ENCODE measurements at regions not wholly inside any gene's neighbourhood (a gene's known extent, or its start where the extent isn't known, plus 50 kb on each side); places are given as distances from the start of the nearest gene placed in this dataset.

DNA sequence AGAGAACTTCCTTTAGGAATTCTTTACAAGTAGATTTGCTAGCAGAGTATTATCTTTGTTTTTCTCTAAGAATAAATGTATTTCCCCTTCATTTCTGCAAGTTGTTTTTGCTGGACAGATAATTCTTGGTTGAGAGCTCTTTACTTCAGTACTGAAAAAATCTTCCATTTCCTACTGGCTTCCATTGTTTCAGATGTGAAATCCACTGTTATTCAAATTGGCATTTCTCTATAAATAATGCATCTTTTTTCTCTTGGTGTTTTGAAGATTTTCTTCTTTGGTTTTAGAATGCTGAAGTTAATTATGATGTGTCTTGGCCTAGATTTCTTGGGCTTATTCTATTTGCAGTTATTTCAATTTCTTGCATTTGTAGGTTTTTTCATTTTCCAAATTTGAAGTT is 270.0 kb upstream of the GYPC start:
- DNase-seq (ENCODE audit: low read depth in 2 of 2), result no peak

DNA sequence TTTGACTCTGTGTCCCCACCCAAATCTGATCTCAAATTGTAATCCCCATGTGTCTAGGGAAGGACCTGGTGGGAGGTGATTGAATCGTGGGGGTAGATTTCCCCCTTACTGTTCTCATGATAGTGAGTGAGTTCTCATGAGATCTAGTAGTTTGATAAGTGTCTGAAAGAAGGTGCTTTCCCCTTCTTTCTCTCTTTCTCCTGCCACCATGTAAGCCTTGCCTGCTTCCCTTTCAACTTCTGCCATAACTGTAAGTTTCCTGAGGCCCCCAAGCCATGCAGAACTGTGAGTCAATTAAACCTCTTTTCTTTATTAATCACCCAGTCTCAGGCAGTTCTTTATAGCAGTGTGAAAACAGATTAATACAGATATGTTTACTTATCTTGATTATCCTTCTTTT is 266.5 kb upstream of the GYPC start:
- DNase-seq (ENCODE audit: low read depth in 2 of 2), result no peak

DNA sequence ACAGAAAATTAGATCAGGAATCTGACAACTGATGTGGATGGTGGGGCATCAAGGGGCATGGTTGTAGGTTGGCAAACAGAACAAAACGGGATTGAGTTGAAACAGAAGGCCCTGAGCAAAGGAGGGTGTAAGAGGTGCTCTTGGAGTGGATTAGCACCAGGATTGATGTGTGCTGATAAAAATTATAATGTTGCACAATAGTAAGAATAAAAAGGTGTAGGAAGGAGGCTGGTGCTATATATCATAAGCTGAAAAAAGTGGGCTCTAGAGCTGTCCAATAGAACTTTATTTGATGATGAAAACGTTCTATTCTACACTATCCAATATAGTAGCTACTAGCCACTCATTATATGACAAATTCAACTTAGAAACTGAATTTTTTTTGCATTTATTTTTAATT is 263.1 kb upstream of the GYPC start:
- no peak for DNase-seq (ENCODE audit: low read depth in 2 of 2)

DNA sequence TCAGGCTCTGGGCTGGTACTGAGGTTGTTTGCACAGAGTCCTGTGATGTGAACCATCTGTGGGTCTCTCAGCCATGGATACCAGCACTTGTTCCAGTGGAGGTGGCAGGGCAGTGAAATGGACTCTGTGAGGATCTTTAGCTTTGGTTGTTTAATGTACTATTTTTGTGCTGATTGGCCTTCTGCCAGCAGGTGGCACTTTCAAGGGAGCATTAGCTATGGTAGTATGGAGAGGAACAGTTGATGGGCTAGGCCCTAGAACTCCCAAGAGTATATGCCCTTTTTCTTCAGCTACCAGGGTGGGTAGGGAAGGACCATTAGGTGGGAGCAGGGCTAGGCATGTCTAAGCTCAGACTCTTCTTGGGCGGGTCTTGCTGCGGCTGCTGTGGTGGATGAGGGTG is 257.0 kb upstream of the GYPC start:
- no peak for DNase-seq (ENCODE audit: low read depth in 2 of 2)

DNA sequence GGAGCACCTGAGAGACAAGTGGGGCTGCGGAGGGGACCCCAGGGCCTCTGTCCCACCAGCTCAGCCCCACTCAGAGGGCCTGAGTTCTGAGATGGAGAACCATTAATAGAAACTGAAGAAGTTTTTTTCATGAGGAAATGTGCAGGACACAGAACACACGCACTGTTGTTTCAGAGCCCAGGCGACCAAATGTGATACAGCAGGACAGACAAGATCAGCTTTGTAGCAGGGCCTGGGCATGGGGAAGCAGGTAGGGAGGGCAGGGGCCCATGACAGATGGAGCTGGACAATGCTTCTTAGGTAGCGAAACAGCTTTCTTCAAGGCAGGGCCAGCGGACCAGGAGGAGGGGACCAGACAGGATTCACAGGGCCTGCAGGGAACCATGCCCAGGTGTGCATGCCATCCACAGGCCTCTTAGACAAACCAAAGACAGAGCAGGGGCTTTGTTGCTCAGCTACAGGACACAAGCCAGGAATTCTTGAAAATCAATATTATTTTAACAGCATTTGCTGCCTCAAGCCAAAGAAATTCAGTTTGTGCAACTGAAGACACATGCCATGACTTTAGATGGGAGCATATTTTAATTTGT is 252.8 kb upstream of the GYPC start:
- DNase-seq (ENCODE audit: low read depth in 2 of 2), result no peak

DNA sequence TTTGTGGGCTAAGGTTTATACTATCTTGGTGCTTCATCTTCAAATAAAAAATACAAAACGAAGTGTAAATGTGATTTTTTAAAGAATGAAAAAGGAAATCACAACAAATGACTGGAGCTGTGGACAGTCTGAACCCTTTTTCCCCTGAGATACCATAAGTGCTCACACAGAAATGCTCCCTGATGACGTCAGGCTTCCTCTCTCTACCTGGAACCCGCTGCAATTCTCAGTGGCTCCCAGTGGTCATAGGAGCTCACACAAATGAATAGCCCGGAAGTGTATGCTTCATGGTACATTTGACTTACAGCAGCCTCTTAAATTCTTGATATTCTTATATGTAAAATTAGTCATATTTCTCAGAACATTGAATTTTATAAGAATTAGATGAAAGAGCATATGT is 249.7 kb upstream of the GYPC start:
- no peak for DNase-seq (ENCODE audit: low read depth in 2 of 2)

DNA sequence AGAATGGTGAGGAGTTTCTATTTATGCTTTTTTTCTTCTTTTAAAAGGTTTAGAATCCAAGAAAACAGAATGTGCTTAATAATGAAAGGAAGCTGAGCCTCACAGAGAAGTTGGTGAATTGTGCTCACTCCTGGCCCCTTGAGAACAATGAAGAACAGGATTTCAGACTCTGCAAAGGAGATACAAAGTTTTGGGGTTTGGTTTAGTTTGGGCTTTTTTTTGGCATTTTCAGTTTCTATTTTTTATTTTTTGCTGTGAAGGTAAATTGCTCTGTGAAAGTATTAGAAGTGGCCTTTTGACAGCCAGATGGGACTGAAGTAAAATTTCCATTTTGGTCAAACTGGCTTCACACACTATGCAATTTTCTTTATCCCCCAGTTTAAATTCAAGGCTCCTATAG is 247.3 kb upstream of the GYPC start:
- DNase-seq (ENCODE audit: low read depth in 2 of 2), result no peak

DNA sequence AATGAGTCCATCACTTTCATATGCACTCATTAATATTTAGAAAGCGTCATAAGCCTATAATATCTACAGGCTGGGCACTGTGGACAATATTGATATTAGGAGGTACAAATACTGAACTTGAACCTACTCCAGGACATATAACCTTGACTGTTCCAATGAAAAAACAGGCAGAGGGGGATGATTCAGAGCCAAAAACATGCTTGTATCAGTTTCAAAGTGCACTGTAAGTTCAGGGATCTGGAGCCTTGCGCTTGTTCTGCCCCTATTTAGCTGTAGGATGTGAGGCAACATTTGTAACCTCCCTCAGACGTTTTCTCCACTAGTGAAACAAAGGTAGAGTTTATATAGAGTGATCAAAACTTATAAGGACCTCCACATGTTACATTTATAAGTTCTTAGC is 246.1 kb upstream of the GYPC start:
- DNase-seq (ENCODE audit: low read depth in 2 of 2), result no peak

DNA sequence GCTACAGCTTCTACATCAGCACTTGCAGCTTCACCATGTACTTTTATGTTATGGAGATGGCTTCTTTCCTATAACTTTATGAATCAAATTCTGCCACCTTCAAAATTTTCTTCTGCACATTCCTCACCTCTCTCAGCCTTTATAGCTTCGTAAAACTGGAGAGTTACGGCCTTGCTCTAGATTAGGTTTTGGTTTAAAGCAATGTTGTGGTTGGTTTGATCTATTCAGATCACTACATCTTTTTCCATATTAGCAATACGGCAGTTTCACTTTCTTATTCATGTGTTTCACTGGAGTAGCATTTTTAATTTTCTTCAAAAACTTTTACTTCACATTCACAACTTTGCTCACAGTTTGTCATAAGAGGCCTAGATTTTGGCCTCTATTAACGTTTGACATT is 242.9 kb upstream of the GYPC start:
- no peak for DNase-seq (ENCODE audit: low read depth in 2 of 2)

DNA sequence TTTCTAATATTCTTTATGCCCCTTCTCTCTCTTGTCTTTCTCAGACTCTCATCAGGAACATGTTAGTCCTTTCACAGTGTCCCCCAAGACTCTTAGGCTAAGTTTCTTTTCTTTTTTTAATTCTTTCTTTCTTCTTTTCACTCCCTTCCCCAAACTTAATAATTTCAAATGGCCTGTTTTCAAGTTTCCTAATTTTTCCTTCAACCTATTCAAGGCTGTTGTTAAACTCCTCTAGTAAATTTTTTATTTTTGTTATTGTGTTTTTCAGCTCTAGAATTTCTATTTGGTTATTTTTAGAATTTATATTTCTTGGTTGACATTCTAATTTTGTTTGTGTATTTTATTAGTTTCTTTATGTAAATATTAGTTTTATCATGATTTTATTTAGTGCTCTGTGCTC is 236.6 kb upstream of the GYPC start:
- DNase-seq (ENCODE audit: low read depth in 2 of 2), result no peak

DNA sequence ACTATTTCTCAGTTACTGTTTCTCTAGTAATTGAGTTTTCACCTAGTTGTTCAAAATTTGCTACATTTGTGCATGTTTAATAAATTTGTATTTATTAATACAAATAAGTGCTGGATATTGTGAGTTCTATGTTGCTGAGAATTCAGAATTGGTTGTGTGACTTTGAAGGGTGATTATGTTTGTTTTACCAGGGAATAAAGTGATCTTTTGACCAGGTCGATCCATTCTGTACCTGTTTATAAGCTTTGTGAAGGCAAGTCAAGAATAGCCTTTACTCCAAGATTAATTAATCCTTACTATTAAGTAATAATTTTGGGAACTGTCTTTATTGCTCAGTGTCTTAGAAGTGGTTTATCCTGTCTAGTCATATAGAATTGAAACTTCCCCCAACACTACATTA is 230.0 kb upstream of the GYPC start:
- DNase-seq (ENCODE audit: low read depth in 2 of 2), result no peak

DNA sequence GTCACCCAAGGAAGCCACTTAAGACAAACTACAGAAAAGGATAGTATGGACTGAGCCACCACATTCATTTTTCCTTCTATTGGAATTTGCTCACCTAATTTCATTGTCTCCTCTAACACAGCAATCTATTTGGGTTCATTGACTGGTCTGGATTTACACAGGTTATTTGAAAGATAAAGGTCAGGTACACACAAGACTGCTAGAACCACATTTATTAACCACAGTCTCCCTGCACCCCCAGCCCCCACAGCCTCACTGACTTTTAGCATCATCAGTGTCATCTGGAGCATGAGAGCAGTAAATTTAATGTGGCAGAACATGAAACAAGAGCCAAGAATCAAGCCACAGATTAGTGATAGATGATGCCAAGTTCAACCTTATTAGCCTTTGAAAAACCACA is 226.9 kb upstream of the GYPC start:
- DNase-seq (ENCODE audit: low read depth in 2 of 2), result no peak

DNA sequence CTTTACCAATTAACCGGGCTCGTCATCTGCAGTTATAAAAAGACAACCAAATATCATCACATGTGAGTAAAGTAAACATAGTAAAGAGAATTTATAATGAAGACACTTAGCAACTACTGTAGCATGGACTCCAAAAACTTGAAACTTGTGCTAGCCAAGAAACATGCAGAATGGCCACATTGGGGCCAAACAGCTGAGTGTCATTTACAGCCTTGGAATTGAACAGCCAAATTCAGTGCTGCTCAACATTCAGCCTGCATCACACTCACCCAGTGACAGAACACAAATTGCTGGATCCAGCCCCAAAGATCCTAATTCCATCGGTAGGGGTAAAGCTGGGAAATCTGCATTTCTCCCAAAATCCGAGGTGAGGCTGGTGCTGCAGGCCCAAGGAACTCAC is 224.8 kb upstream of the GYPC start:
- DNase-seq (ENCODE audit: low read depth in 2 of 2), result no peak

DNA sequence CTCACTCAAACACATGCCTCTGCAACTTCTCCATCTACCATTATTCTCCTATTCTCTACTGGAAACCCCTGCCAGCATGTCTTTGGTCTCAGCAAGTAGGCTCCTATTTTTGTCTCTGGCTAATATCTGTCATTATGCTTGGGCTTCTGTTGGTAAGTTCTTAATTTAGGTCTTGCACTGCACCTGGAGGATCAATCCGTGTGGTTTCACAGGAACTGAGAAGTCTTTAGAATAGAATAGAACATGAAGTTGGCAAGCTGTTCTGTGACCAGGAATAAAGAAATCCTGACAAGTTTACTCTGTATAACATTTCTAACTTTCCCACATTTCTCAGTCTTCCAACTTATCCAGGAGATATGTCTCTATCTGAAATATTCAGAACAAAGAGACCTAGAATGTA is 219.5 kb upstream of the GYPC start:
- DNase-seq (ENCODE audit: low read depth in 2 of 2), result no peak

DNA sequence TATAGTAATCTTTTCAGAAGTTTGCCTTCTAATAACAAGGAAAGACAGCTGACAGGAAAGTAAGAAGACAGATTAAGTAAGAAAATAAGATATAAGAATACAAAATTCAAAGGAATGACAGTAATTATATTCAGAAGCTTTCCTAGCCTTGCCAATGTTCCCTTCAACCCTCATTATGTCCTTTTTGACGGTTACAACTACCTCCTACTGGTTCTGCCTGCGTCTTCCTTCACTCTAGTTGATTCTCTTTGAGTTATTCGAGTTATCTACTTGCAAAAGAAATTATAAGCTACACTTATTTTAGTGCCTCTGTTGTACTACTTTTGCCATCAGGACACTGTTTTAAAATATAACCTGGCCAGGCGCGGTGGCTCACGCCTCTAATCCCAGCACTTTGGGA is 218.9 kb upstream of the GYPC start:
- DNase-seq (ENCODE audit: low read depth in 2 of 2), result no peak

DNA sequence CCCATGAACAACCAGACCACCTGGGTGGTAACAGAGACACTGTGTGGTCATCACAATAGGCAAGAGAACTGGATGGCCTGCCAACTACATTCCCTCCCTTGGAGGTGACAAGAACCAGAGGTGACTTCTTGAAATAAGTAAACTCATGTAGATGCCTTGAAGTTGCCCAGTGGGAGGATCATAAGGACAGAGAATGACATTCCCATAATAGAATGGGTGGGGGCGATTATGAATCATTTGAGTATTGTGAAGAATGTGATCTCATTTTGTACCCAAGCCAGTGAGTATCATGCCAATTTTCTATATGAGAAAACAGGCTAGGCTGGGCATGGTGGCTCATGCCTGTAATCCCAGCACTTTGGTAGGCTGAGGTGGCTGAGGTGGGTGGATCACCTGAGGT is 211.4 kb upstream of the GYPC start:
- DNase-seq (ENCODE audit: low read depth in 2 of 2), result no peak

DNA sequence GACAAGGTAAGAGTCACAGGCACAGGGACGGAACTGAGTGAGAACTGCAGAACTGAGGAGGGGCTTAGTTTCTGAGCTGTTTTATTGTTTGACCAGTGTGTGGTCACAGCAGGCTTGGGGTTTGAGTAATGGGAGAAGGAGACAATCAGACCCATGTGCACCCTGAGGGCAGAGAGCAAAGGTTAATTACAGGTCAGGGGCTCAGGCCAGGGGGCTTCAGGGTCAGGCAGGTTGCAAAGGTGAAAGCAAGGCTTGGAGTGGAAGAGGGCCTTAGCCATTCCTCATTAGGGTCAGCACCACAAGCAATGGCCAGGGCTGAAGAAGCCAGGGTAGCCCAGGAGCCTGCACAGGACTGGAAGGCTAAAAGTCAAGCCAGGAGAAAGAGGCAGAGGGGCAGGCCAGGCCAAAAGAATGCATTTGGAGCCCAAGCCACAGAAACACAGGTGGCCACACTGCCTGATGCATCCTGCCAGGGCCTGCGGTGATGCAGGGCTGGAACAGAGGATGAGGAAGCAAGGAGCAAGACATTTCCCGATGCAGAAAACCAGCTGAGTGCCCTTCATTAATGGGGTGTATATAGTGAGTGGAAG is 209.8 kb upstream of the GYPC start:
- DNase-seq (ENCODE audit: low read depth in 2 of 2), result no peak

DNA sequence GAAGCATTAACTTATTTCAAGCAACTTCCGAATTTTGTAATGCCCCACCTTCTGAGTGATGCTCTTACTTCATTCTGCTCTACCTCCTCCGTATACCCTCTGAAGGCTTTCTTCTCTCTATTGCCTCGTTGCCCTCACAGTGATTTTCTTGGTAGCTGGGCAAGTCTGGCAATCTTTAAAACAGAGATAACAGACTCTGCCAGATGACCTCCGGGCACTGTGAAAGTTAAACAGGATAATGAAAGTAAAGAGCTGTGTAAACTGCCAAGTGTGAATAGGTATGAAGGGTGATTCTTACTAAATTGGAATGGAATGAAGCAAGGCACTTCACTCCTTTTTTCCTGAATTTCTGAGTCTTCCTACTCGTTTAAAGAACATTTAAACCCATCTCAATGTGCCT is 207.3 kb upstream of the GYPC start:
- DNase-seq (ENCODE audit: low read depth in 2 of 2), result no peak

DNA sequence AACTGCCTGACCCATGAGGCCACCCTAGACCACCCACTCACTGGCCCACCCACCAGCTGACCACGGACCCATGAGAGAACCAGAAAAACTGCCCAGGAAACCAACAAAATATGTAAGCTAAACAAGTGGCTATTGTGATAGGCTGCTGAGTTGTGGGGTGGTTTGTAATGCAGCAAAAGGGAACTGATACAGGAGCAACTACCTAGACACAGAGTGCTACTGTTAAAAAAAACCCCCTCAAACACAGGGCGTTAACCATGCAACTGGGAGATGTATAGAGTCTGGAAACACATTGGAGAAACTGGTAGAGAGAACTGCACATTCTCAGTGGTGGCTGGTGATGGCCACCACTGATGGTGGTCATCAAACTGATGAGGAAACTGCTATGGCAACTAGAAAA is 206.3 kb upstream of the GYPC start:
- no peak for DNase-seq (ENCODE audit: low read depth in 2 of 2)

DNA sequence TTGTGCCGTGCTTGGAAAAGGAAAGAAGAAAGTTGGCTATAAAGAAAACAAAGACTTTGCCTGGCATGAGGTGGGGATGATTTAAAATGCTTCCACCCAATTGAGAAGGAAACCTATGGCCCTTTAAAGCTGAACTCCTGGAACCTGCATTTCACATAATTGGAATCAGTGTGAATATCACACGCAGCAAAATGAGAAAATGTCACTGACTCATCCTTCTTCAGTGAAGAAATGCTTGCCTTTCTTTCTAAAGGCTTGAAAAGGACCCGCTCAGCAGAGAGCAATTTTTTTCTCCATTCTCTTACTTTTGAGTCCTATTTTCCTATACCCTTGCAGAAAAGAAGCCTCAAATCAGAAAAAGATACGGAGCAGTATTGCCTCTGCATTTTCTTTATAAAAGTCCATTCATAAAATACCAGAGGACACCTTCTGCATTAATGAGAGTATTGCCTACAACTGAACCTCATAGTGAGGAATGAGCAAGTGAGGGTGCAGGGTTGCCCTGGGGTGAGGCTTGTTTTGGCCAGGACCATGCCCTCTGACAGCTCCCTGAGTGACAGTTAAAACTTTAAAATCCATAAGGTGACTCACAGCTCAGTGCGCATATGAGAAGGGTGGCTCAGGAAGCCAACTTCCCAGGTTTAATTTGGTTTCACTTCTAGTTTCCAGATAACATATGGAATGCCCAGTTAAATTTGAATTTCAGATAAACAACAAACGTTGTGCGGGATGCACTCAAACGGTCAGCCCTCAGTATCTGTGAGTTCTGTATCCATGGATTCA is 191.9 kb upstream of the GYPC start:
- DNase-seq (ENCODE audit: low read depth in 2 of 2), result no peak

DNA sequence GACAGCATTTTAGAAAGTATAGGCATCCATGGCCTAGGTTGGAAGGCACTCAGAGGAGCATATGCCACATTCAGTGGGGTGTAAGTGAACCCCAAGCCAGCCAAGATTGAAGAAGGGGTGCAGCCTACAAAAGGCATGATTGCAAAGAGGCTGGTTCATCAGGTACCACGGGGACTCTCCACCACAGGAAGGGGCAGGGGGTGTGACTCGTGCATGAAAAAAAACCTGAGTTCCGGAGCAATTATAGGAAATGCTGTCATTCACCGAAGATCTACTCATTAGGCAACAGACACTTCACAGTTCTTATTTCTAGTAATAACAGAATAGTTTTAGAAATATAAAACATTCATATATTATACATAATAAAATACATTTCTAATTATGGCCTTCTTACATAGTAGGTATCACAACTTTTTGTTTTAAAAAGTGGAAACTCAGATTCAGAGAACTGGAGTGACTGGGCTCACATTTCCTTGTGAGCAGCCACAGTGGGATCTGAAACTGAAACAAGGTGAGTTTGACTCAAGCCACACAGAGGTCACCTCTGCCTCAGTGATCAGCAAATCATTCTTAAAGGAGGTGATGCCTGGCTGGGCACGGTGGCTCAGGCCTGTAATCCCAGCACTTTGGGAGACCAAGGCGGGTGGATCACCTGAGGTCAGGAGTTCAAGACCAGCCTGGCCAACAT is 188.4 kb upstream of the GYPC start:
- no peak for DNase-seq (ENCODE audit: low read depth in 2 of 2)

DNA sequence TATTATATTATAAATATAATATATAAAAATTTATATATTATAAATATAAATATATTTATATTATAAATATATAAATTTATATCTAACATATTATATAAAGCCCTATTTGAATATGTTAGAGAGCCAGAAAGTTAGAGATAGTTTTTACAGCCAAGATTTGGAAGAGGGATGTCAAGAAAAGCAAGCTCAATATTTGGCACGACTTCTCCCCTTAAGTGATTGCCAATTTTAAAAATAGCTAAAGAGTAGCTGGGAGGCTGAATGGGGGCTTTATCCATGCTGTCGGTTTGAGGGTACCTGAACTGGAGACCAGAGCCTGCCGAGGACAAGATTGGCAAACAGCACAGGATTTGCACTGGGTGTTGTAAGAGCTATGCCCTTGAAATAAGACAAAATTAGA is 180.9 kb upstream of the GYPC start:
- DNase-seq (ENCODE audit: low read depth in 2 of 2), result no peak

DNA sequence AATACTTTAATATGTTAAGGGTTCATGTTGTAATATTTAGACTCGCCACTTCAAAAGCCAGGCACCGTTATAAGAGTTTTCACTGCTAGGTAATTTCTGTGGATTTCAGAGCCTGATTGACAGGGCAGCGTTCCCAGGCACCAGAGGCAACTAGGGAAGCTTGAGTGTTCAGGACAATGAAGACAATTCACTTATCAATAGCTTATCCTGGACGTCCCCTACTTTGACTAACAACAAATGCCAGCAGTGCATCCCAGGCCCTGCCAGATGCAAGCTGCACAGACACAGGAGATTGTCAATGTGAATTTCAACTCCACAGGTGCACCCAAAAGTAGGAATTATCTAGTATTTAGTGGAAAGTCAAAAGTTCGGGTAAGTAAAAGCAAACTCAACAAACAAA is 179.3 kb upstream of the GYPC start:
- no peak for DNase-seq (ENCODE audit: low read depth in 2 of 2)
